ENCODE measurements at regions not wholly inside any gene's neighbourhood (a gene's known extent, or its start where the extent isn't known, plus 50 kb on each side); places are given as distances from the start of the nearest gene placed in this dataset.

GRCh38 chr6:138007014-138007472 lies 100.2 kb downstream of the PERP start:
- no peak for DNase-seq (ENCODE audit: low read depth)

- no peak for DNase-seq (ENCODE audit: low read depth)
Measured at GRCh38 chr6:138008791-138009190, 98.4 kb downstream of the PERP start.

GRCh38 chr6:138011413-138011812 lies 95.8 kb downstream of the PERP start:
- DNase-seq (ENCODE audit: low read depth), result no peak

- DNase-seq (ENCODE audit: low read depth), result no peak
Measured at GRCh38 chr6:138012682-138013081, 94.5 kb downstream of the PERP start.

GRCh38 chr6:138013959-138014358 lies 93.3 kb downstream of the PERP start:
- no peak for DNase-seq (ENCODE audit: low read depth)

GRCh38 chr6:138017166-138017757 lies 90.0 kb downstream of the PERP start:
- no peak for DNase-seq (ENCODE audit: low read depth)

- DNase-seq (ENCODE audit: low read depth), result no peak
Measured at GRCh38 chr6:138018297-138018696, 88.9 kb downstream of the PERP start.

GRCh38 chr6:138025528-138025978 lies 81.7 kb downstream of the PERP start:
- no peak for DNase-seq (ENCODE audit: low read depth)

- DNase-seq (ENCODE audit: low read depth), result no peak
Measured at GRCh38 chr6:138026342-138026741, 80.9 kb downstream of the PERP start.

GRCh38 chr6:138028893-138029292 lies 78.3 kb downstream of the PERP start:
- no peak for DNase-seq (ENCODE audit: low read depth)

GRCh38 chr6:138030872-138031271 lies 76.3 kb downstream of the PERP start:
- no peak for DNase-seq (ENCODE audit: low read depth)

GRCh38 chr6:138031417-138031816 lies 75.8 kb downstream of the PERP start:
- no peak for DNase-seq (ENCODE audit: low read depth)

GRCh38 chr6:138031850-138032249 lies 75.4 kb downstream of the PERP start:
- no peak for DNase-seq (ENCODE audit: low read depth)

GRCh38 chr6:138032571-138032970 lies 74.6 kb downstream of the PERP start:
- no peak for DNase-seq (ENCODE audit: low read depth)

- DNase-seq (ENCODE audit: low read depth), result no peak
Measured at GRCh38 chr6:138034229-138034628, 73.0 kb downstream of the PERP start.

- no peak for DNase-seq (ENCODE audit: low read depth)
Measured at GRCh38 chr6:138035070-138035469, 72.1 kb downstream of the PERP start.

GRCh38 chr6:138036111-138036510 lies 71.1 kb downstream of the PERP start:
- no peak for DNase-seq (ENCODE audit: low read depth)

- DNase-seq (ENCODE audit: low read depth), result no peak
Measured at GRCh38 chr6:138037009-138037504, 70.2 kb downstream of the PERP start.

GRCh38 chr6:138038142-138038870 lies 68.9 kb downstream of the PERP start:
- no peak for DNase-seq (ENCODE audit: low read depth)

Data from activated T-helper 9 cell treated with anti-CD3 and anti-CD28 coated beads, Interleukin-2, amount 50 U/mL, for 16 hours (primary cell).